H1 (cell line): ENCODE measurements at regions not wholly inside any gene's neighbourhood (a gene's known extent, or its start where the extent isn't known, plus 50 kb on each side); places are given as distances from the start of the nearest gene placed in this dataset.

Experiments
- JUND ChIP-seq: IDR thresholded peaks from 2 replicates; pipeline ENCODE4 v1.6.1; 2011; ENCODE audit warnings: mild to moderate bottlenecking, improper control_type of control experiment, low read length
- RFX5 ChIP-seq: IDR thresholded peaks from 2 replicates; pipeline ENCODE4 v1.6.1; 2011; ENCODE audit warnings: low read depth, low read length, improper control_type of control experiment, borderline replicate concordance

DNA sequence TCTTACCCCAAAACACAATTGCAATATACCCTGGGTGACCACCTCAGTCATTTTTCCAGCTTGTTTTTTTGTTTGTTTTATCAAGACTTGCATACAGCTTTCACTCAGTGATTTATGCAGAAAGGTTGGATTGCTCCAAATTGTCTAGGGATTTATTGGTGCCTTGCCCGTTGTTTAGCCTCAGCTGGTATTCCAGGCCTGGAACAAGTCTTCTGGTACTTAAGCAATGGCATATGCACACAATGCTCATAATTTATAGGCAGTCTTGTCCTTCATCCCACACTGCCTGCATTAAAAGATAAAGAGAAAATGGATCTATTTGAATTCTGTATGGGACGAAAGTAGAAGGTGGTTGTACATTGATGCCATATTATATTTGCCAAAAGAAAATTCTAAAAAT is 392.5 kb downstream of the ADAMTS20 start (continued):
- TF ChIP-seq RFX5 (no peak), JUND (no peak)
